NCI-H82 treated with DMSO at 0.1 percent for 48 hours (cell line): ENCODE measurements at regions not wholly inside any gene's neighbourhood (a gene's known extent, or its start where the extent isn't known, plus 50 kb on each side); places are given as distances from the start of the nearest gene placed in this dataset.

Experiments
- DNase-seq: peaks from one replicate; lab custom pipeline; 2025; ENCODE audit not compliant: unreplicated experiment; lab: John Stamatoyannopoulos, UW

GRCh38 chr2:145302886-145303285 is 783.0 kb upstream of the ZEB2 start:
- DNase-seq: no peak

- no peak for DNase-seq
These were observed 782.5 kb upstream of the ZEB2 start for GRCh38 chr2:145302451-145302850.

GRCh38 chr2:145299368-145299767 is 779.4 kb upstream of the ZEB2 start:
- DNase-seq: no peak

GRCh38 chr2:145292166-145292565 is 772.2 kb upstream of the ZEB2 start:
- DNase-seq: no peak

GRCh38 chr2:145290986-145291385 is 771.1 kb upstream of the ZEB2 start:
- no peak for DNase-seq

- DNase-seq: no peak
These were observed 770.0 kb upstream of the ZEB2 start for GRCh38 chr2:145289946-145290345.

- no peak for DNase-seq
These were observed 769.0 kb upstream of the ZEB2 start for GRCh38 chr2:145288650-145289496.

GRCh38 chr2:145287736-145288135 is 767.8 kb upstream of the ZEB2 start:
- no peak for DNase-seq

GRCh38 chr2:145286716-145287275 is 766.9 kb upstream of the ZEB2 start:
- no peak for DNase-seq

- DNase-seq: no peak
These were observed 764.6 kb upstream of the ZEB2 start for GRCh38 chr2:145284551-145284950.

- DNase-seq: no peak
These were observed 763.2 kb upstream of the ZEB2 start for GRCh38 chr2:145283131-145283530.

GRCh38 chr2:145277922-145278321 is 758.0 kb upstream of the ZEB2 start:
- DNase-seq: no peak

- no peak for DNase-seq
These were observed 753.9 kb upstream of the ZEB2 start for GRCh38 chr2:145273840-145274239.

- DNase-seq: no peak
These were observed 749.0 kb upstream of the ZEB2 start for GRCh38 chr2:145268931-145269330.

- DNase-seq: no peak
These were observed 747.5 kb upstream of the ZEB2 start for GRCh38 chr2:145267451-145267850.

- DNase-seq: no peak
These were observed 745.3 kb upstream of the ZEB2 start for GRCh38 chr2:145265244-145265643.

GRCh38 chr2:145260674-145261073 is 740.8 kb upstream of the ZEB2 start:
- DNase-seq: no peak

GRCh38 chr2:145260081-145260480 is 740.2 kb upstream of the ZEB2 start:
- DNase-seq: no peak

- no peak for DNase-seq
These were observed 739.1 kb upstream of the ZEB2 start for GRCh38 chr2:145258903-145259579.

- DNase-seq: no peak
These were observed 738.0 kb upstream of the ZEB2 start for GRCh38 chr2:145257931-145258330.

- DNase-seq: no peak
These were observed 736.6 kb upstream of the ZEB2 start for GRCh38 chr2:145256551-145256950.

- DNase-seq: no peak
These were observed 734.4 kb upstream of the ZEB2 start for GRCh38 chr2:145254291-145254690.
